ENCODE measurements at regions not wholly inside any gene's neighbourhood (a gene's known extent, or its start where the extent isn't known, plus 50 kb on each side); places are given as distances from the start of the nearest gene placed in this dataset.

GRCh38 chr3:116939091-116939490 is 229.5 kb downstream of the TUSC7 start:
- DNase-seq: no peak

DNA sequence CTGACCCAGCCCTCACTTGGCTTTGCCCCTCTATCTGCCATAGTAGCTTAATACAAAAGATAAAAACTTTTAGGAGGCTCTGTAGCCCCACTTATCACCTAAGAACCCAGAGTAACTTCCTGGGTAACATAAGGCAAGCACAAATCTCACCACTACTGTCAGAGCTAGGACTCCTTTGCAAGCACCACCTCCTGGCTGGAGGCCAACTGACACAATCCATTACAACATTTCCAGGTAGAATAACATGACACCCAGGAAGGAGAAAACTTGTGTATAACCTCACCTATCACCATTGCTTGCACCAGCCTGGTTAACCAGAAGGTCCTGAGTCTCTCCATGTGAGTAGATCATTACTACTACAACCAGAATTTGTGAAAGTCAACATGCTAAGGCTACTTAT is 230.0 kb downstream of the TUSC7 start:
- DNase-seq: no peak

DNA sequence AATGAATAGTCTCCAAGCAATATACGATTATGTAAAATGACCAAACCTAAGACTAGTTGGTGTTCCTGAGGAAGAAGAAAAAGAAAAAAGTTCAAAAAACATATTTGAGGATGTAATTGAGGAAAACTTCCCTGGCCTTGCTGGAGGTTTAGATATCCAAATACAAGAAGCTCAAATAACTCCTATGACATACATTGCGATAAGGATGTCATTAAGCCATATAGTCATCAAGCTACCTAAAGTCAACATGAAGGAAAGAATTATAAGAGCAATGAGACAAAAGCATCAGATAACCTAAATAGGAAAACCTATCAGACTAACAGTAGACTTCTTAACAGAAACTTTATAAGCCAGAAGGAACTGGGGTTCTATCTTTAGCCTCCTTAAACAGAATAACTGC is 231.1 kb downstream of the TUSC7 start:
- DNase-seq: no peak

DNA sequence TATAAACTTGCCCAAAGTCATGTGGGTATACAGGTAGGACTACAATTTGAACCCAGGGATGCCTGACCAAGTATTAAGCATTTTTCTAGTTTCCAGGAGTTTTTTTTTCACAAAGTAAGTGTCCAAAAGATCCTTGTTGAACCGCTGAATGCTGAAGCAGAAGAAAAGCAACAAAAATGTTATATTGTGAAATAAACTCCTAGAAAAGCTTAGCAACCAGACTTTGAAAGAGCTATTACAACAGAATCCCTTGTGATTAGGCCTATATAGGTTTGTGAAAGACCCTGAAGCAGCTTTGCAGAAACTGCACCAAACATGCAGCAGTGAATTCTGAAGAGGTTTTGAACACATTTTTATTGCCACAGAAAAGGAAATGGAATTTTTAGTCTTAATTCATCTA is 236.8 kb downstream of the TUSC7 start:
- no peak for DNase-seq

GRCh38 chr3:116947148-116947547 is 237.6 kb downstream of the TUSC7 start:
- DNase-seq: no peak

DNA sequence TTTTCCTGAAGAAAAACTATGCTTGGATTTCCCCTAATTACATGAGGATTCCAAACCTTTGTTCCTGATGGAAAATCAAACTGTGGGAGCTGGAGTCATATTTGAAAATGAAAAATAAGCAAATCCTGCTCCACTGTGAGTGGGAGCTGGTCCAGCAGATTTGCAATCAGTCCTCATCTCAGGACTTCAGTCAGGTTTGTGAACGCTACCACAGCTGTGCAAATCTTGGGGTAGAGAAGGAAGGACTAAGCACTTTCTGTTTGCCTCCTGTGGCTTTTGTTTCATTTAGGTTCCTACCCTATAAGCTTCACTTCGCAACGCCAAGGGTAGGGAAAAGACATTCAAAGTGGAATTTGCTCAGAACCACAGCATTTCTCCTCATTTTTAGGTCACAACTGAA is 238.2 kb downstream of the TUSC7 start:
- DNase-seq: no peak

DNA sequence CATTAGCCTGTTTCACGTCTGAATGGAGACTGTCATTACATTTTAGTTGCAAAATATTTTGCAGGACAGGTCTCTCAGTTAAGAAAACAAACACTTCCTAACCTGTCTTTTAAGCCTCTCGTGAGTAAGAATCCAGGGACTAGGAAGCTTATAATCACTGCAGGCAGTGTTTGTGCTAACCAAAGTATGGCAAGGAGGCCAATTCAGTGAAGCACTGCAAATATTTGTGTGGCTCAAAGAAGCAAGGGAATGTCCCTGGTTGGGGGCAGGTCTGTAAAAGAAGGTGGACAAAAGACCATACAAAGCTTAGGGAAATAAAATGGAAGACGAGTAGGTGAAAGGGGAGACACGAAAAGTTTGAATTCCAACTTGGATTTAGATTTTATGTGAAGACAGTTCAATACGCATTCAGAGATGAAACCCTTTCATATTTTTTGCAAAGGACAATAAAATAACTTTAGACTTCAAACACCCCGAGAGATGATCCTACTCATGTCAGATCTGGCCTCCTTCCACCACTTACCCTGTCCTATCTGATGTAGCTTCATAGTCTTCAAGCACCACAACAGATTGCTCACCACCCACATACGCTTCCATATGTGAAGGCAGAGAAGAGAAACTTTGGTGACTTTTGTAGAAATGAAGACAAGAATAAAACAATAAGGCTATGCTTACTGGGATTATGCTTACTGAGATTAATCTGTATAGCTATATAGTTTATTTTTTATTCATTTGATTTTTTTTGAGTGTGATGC is 240.9 kb downstream of the TUSC7 start:
- DNase-seq: no peak

DNA sequence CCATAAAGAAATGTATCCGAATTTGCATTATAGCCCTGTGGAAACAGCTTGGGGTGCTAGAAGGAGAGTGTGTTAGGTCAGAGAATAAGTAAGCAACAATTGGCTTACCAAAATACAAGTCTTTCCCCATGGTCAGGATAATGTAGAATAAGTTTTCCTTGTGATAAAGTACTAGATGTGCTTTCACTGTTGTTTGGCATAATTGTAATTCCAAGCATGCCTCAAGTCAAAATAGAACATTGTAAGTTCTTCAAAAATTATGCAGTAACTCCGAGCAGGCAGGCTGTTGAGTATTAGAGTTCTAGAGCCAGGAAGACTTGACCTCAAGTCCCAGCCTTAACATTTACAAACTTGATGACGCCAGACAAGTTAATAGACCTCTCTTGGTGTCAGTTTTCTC is 242.0 kb downstream of the TUSC7 start:
- DNase-seq: no peak

GRCh38 chr3:116958291-116958690 is 248.7 kb downstream of the TUSC7 start:
- no peak for DNase-seq

GRCh38 chr3:116961106-116961505 is 251.5 kb downstream of the TUSC7 start:
- no peak for DNase-seq

DNA sequence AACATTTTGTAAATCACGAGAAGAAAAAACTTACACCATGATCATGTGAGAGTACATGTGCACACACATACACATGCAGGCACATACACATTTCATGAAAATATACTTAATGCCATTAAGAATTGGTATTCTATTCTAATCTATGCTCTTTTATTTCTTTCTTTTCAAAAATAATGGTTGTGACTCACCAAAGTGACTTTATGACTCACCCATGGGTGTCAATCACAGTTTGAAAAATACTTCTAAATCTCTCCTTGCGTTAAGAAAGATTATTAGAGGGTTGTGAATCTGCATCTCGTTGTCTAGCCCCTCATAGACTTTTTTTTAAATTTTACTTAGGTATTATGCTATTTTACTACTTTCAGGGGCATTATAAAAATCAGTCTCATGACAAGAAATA is 254.2 kb downstream of the TUSC7 start:
- DNase-seq: no peak

DNA sequence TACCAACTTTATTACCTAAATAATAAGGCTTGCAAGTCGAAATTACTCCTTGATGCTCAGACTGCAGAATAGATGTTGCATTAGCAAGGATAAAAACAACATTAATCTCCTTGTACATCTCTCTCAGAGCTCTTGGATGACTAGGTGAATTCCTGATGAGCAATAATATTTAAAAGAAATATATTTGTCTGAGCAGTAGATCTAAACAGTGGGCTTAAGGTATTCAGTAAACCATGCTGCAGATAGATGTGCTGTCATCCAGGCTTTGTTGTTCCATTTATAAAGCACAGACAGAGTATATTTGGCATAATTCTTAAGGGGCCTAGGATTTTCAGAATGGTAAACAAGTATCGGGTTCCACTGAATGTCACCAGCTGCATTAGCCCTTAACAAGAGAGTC is 257.1 kb downstream of the TUSC7 start:
- no peak for DNase-seq

GRCh38 chr3:116969135-116969534 is 259.6 kb downstream of the TUSC7 start:
- no peak for DNase-seq

DNA sequence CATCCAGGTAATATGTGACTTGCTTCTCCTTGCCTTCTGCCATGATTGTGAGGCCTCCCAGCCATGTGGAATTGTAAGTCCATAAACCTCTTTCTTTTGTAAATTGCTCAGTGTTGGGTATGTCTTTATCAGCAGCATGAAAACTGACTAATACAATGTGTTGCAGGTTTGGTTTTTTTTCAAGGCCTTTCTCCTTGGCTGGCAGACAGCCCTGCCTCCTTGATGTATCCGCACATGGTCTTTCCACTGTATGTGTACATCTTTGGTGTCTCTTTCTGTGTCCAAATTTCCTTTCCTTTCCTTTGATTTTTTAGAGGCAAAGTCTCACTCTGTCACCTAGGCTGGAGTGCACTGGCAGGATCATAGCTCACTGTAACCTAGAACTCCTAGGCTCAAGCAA is 260.1 kb downstream of the TUSC7 start:
- no peak for DNase-seq

DNA sequence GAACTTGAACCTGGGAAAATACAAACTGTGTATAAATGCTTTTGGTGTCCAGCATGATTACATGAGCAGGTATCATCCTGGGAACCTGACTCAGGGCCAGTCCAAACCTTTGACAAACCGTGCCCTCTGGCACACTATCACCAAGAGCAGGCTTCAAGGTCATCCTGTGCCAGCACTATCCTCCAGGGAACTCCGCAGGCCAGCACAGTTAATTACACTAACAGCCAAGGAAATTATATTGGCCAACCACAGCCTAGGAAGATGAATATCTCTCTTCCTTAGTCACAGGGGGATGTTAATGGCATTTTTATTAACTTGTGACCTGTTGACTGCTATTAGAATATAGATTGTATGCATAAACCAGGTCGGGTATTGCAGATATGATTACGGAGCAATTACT is 262.0 kb downstream of the TUSC7 start:
- no peak for DNase-seq

DNA sequence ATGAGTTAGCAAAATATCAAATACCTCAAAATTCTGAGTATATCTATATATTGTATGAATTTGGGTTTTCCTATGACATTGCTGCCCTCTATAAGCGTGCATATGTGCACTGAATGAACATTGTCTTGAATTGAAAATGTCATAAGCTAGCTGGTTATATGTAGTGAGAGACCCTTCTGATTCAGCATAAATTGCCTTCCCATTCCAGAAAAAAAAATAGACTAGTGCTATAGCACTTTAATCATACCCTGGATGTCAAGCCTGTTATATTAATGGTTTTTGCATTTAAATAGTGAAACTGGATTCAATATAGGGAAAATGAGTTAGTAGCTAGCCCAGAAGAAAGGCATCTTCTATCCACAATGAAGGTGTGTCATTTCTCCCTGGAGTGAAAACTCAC is 265.1 kb downstream of the TUSC7 start:
- DNase-seq: no peak

GRCh38 chr3:116977441-116977840 is 267.9 kb downstream of the TUSC7 start:
- DNase-seq: no peak

- DNase-seq: no peak
These were observed 270.5 kb downstream of the TUSC7 start for GRCh38 chr3:116980099-116980498.

GRCh38 chr3:116981089-116981488 is 271.5 kb downstream of the TUSC7 start:
- no peak for DNase-seq

DNA sequence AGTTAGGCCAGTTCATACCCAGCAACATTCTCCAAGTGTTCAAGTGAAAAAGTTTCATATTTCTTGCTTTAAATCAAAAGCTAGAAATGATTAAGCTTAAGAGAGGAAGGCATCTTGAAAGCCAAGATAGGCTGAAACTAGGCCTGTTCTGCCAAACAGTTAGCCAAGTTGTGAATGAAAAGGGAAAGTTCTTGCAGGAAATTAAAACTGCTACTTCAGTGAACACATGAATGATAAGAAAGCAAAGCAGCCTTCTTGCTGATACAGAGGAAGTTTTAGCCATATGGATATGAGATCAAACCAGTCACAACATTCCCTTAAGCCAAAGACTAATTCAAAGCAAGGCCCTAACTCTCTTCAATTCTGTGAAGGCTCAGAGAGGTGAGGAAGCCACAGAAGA is 274.7 kb downstream of the TUSC7 start:
- DNase-seq: no peak

DNA sequence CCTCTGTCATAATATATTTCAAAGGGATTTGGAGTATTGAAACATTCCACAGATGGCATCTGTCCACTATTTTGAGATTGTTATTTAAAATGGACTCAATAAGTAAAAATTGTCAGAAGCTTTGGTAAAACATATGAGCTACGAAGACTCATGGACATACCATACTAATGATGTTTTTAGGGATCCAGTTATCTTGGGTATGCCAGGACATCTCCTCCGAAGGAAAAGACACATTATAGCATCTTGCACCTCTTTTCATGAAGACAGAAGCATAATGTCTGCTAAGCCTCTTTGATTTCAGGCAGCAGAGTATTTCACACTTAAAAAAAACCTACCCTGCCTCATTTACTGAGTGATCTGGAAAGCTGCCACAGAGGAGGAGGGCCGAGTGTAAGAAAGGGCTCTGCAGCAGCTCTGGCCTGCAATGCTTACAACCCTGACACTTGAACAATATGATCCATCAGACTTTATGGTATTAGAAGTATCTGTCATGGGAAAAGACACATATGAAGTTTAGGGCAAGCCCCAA is 284.8 kb downstream of the TUSC7 start:
- no peak for DNase-seq

- no peak for DNase-seq
These were observed 293.9 kb downstream of the TUSC7 start for GRCh38 chr3:117003501-117003900.

DNA sequence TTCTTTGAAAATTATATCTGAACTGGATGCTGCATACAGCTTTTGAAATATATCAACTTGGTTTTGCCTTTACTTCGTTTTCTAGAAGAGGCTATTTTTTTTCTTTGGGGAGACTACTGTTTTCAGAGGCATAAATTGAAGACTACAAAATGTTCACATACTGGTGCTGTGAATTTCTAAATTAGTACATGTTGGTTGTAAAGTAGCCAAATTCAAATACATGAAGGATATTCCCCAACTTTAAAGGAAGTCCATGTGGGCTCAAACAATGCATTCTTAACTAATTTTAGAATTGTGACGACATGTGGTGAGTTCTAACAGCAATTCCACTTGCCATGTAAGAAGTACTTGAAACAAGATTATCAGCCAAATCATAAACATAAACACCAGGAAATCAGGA is 295.7 kb downstream of the TUSC7 start:
- DNase-seq: no peak

GRCh38 chr3:117005911-117006522 is 296.4 kb downstream of the TUSC7 start:
- DNase-seq: no peak

- no peak for DNase-seq
These were observed 300.7 kb downstream of the TUSC7 start for GRCh38 chr3:117010318-117010717.

Data from NCI-H1092 treated with DMSO at 0.1 percent for 48 hours (cell line).